ENCODE measurements at regions not wholly inside any gene's neighbourhood (a gene's known extent, or its start where the extent isn't known, plus 50 kb on each side); places are given as distances from the start of the nearest gene placed in this dataset.

DNA sequence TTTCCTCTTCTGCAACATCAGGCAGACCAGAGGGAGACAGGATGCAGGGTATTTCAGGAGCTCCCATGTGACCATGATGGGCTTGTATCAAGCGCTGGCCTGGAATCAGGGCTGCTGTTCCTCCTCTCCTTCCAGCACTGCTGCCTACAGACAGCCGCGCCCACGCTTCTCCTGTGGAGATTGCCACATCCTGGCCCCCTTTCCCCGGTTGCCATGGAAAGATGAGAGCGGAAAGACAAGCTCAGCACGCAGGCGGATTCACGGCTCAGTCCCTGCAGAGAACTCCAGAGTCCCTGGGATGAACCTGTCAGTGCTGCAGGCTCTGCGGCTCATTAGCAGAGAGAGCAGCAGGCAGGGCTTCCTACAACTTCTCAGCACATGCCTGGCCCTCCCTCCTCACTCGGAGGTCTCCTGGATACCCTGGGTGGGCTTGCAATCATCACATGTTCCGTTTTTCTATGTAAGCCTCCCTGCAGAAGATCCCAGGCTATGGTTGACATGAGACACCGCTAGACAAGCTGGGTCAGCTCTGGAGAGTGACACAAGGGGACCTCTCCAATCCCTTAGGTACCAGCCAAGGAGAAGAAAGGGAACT is 497.8 kb upstream of the MYT1L start:
- TF ChIP-seq CEBPB (IDR thresholded peaks at IDR 0.05; ENCODE audit: low read depth, low read length) (no peak), FOS (IDR thresholded peaks at IDR 0.05; ENCODE audit: low read depth, low read length) (no peak), POLR2A (IDR thresholded peaks at IDR 0.05; ENCODE audit: low read depth, low read length) (no peak)
- TF ChIP-seq, protein P1, sequence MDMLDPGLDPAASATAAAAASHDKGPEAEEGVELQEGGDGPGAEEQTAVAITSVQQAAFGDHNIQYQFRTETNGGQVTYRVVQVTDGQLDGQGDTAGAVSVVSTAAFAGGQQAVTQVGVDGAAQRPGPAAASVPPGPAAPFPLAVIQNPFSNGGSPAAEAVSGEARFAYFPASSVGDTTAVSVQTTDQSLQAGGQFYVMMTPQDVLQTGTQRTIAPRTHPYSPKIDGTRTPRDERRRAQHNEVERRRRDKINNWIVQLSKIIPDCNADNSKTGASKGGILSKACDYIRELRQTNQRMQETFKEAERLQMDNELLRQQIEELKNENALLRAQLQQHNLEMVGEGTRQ (IDR thresholded peaks at IDR 0.05; ENCODE audit: low read depth, low read length): no peak

More for the DNA sequence above, 497.8 kb upstream of the MYT1L start:
- ATAC-seq (ENCODE audit: low read depth): no peak
- no peaks in the 10 kb centered on the region for H4K20me1 ChIP-seq (ENCODE audit: insufficient read depth, low read length)
- H3K4ac ChIP-seq (ENCODE audit: low read depth, low read length): no peak overlapping the region
- no peak overlapping the region for H2BK120ac ChIP-seq (ENCODE audit: low read depth, low read length)
- no peaks in the 10 kb centered on the region for H3K36me3 ChIP-seq (ENCODE audit: control insufficient read depth, insufficient read depth, low read length)
- in situ Hi-C loops (cut with MboI; ENCODE audit: low sequenced_read_pairs) (no loop called here), intact Hi-C loops (cut with micrococcal nuclease) (no loop called here), dilution Hi-C loops (cut with HindIII; ENCODE audit: low sequenced_read_pairs, unreplicated experiment) (no loop called here)
- no peak overlapping the region for H2AK5ac ChIP-seq (ENCODE audit: low read depth, low read length)
- H2BK15ac ChIP-seq (ENCODE audit: low read depth, low read length): no peak overlapping the region
- no peak overlapping the region for H3K23ac ChIP-seq (ENCODE audit: low read depth, low read length)
- H2AFZ ChIP-seq (replicated peaks; ENCODE audit: low read length, poor library complexity): no peak overlapping the region
- H3K27me3 ChIP-seq (ENCODE audit: control insufficient read depth, insufficient read depth, low read length): no peaks in the 10 kb centered on the region
- no peak overlapping the region for H4K5ac ChIP-seq (ENCODE audit: low read depth, low read length)
- H2AK9ac ChIP-seq (replicated peaks; ENCODE audit: low read depth, low read length, poor library complexity): no peak overlapping the region
- no peak overlapping the region for H4K8ac ChIP-seq (ENCODE audit: low read depth in 2 of 2, low read length in 2 of 2)
- no peak overlapping the region for H3K18ac ChIP-seq (ENCODE audit: low read depth, low read length)
- POLR2A ChIA-PET (ENCODE audit: unreplicated experiment): no interaction called here
- H3K9me1 ChIP-seq (ENCODE audit: insufficient read depth, low read length): no peaks in the 10 kb centered on the region
- peaks cover 64% of the 10 kb centered on the region for H3K9me3 ChIP-seq (ENCODE audit: control insufficient read depth, insufficient read depth, low read length)
- H2BK20ac ChIP-seq (ENCODE audit: low read depth, low read length): no peak overlapping the region
- H3K56ac ChIP-seq (ENCODE audit: extremely low read depth, insufficient read depth, low read length): no peak overlapping the region
- 80% methylated on average over 1 of the region's 13 CpGs; no CpG with 5 or more reads in 1 of the 2 experiments for WGBS, 2 experiments (ENCODE audit: extremely low coverage in 2 of 2, insufficient read length in 1 of 2)
- H3K14ac ChIP-seq (replicated peaks; ENCODE audit: low read depth, low read length): no peak overlapping the region
- H3K4me2 ChIP-seq (ENCODE audit: low read depth, low read length): no peak overlapping the region
- CTCF ChIA-PET: no interaction called here
- no peak for DNase-seq
- H3K9ac ChIP-seq (ENCODE audit: low read depth, low read length): no peak overlapping the region
- H4K91ac ChIP-seq (ENCODE audit: insufficient read depth, low read depth, low read length): no peak overlapping the region
- H3K4me3 ChIP-seq (ENCODE audit: insufficient read depth, low read depth, low read length): no peak overlapping the region
- no peak overlapping the region for H2BK5ac ChIP-seq (ENCODE audit: low read depth, low read length, poor library complexity, severe bottlenecking)
- H3K27ac ChIP-seq (ENCODE audit: insufficient read depth, low read length): no peak overlapping the region
- no TSS peak for BruUV-seq (replicated peaks)
- H3K4me1 ChIP-seq (ENCODE audit: control insufficient read depth, insufficient read depth, low read length): no peaks in the 10 kb centered on the region
- H3K79me1 ChIP-seq (ENCODE audit: low read depth in 1 of 2, low read length in 2 of 2): no peaks in the 10 kb centered on the region
